ENCODE measurements at regions not wholly inside any gene's neighbourhood (a gene's known extent, or its start where the extent isn't known, plus 50 kb on each side); places are given as distances from the start of the nearest gene placed in this dataset.

DNA sequence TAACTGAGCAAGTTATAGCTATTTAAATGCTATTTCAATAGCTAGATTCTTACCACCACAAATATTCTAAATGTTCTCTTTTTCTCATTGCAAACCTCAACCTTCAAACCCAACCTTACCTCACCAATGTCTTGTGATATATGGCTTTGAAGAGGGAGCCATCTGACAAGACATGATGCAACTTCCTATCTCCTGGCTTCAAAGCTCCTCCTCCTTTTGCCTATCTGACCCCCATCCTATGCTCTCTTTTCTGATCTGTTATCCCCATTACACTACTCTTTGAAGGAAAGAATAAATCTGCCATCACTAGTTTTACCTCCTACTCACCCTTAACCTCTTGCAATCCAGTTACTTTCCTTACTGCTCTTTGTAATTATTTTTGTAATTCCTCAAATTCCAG lies 235.6 kb upstream of the ZSWIM2 start:
- TF ChIP-seq, protein P1, sequence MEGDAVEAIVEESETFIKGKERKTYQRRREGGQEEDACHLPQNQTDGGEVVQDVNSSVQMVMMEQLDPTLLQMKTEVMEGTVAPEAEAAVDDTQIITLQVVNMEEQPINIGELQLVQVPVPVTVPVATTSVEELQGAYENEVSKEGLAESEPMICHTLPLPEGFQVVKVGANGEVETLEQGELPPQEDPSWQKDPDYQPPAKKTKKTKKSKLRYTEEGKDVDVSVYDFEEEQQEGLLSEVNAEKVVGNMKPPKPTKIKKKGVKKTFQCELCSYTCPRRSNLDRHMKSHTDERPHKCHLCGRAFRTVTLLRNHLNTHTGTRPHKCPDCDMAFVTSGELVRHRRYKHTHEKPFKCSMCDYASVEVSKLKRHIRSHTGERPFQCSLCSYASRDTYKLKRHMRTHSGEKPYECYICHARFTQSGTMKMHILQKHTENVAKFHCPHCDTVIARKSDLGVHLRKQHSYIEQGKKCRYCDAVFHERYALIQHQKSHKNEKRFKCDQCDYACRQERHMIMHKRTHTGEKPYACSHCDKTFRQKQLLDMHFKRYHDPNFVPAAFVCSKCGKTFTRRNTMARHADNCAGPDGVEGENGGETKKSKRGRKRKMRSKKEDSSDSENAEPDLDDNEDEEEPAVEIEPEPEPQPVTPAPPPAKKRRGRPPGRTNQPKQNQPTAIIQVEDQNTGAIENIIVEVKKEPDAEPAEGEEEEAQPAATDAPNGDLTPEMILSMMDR (conservative IDR thresholded peaks at IDR 0.05; ENCODE audit: low read depth in 2 of 2) = no peak
- TF ChIP-seq EZH2phosphoT487 (IDR thresholded peaks at IDR 0.05; ENCODE audit: unreplicated experiment) (no peak), POLR2AphosphoS5 (IDR thresholded peaks at IDR 0.05; ENCODE audit: low read depth) (no peak), EZH2 (IDR thresholded peaks at IDR 0.05; ENCODE audit: low read depth, unreplicated experiment) (no peak), ZNF114 (CRISPR knock-in tag; IDR thresholded peaks at IDR 0.05) (no peak), JUNB (IDR thresholded peaks at IDR 0.05; ENCODE audit: unreplicated experiment) (no peak)
- TF ChIP-seq, protein P2, sequence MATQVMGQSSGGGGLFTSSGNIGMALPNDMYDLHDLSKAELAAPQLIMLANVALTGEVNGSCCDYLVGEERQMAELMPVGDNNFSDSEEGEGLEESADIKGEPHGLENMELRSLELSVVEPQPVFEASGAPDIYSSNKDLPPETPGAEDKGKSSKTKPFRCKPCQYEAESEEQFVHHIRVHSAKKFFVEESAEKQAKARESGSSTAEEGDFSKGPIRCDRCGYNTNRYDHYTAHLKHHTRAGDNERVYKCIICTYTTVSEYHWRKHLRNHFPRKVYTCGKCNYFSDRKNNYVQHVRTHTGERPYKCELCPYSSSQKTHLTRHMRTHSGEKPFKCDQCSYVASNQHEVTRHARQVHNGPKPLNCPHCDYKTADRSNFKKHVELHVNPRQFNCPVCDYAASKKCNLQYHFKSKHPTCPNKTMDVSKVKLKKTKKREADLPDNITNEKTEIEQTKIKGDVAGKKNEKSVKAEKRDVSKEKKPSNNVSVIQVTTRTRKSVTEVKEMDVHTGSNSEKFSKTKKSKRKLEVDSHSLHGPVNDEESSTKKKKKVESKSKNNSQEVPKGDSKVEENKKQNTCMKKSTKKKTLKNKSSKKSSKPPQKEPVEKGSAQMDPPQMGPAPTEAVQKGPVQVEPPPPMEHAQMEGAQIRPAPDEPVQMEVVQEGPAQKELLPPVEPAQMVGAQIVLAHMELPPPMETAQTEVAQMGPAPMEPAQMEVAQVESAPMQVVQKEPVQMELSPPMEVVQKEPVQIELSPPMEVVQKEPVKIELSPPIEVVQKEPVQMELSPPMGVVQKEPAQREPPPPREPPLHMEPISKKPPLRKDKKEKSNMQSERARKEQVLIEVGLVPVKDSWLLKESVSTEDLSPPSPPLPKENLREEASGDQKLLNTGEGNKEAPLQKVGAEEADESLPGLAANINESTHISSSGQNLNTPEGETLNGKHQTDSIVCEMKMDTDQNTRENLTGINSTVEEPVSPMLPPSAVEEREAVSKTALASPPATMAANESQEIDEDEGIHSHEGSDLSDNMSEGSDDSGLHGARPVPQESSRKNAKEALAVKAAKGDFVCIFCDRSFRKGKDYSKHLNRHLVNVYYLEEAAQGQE (IDR thresholded peaks at IDR 0.05; ENCODE audit: unreplicated experiment) = no peak
- TF ChIP-seq, protein P3, sequence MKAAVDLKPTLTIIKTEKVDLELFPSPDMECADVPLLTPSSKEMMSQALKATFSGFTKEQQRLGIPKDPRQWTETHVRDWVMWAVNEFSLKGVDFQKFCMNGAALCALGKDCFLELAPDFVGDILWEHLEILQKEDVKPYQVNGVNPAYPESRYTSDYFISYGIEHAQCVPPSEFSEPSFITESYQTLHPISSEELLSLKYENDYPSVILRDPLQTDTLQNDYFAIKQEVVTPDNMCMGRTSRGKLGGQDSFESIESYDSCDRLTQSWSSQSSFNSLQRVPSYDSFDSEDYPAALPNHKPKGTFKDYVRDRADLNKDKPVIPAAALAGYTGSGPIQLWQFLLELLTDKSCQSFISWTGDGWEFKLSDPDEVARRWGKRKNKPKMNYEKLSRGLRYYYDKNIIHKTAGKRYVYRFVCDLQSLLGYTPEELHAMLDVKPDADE (IDR thresholded peaks at IDR 0.05) = no peak

Measured in GM23338 (cell line).